DND-41 (cell line): ENCODE measurements at regions not wholly inside any gene's neighbourhood (a gene's known extent, or its start where the extent isn't known, plus 50 kb on each side); places are given as distances from the start of the nearest gene placed in this dataset.

ENCODE experiments used
- ATAC-seq: fragments of 200-7000 bp; cut with Tn5 transposase; 3 replicates; pipeline ENCODE4 v1.9.1; 2021; ENCODE audit warnings: low read depth; ENCODE audit not compliant: insufficient read depth
- DNase-seq: peaks from one replicate; pipeline ENCODE4 v3.0.0-alpha.2; 2020
- H2AFZ ChIP-seq: 2 replicates; pipeline ENCODE4 v1.6.0; 2012; ENCODE audit warnings: low read depth, low read length
- H3K27ac ChIP-seq: 2 replicates; pipeline ENCODE4 v1.5.1; 2012; ENCODE audit warnings: low read length, inconsistent platforms
- H3K27me3 ChIP-seq: fragments of 200-600 bp; sonication (generic); 2 replicates; pipeline ENCODE4 v1.6.0; 2012; ENCODE audit warnings: low read length, mild to moderate bottlenecking, inconsistent platforms; ENCODE audit not compliant: insufficient read depth, poor library complexity
- H3K36me3 ChIP-seq: 2 replicates; pipeline ENCODE4 v1.5.1; 2012; ENCODE audit warnings: low read length, inconsistent platforms; ENCODE audit not compliant: insufficient read depth
- H3K4me1 ChIP-seq: 2 replicates; pipeline ENCODE4 v1.5.1; 2012; ENCODE audit warnings: mild to moderate bottlenecking, low read length; ENCODE audit not compliant: insufficient read depth
- H3K4me2 ChIP-seq: 2 replicates; pipeline ENCODE4 v1.6.0; 2012; ENCODE audit warnings: mild to moderate bottlenecking, moderate library complexity, low read length, inconsistent platforms; ENCODE audit not compliant: insufficient read depth
- H3K4me3 ChIP-seq, 2 experiments: fragments of 200-600 bp in 1 of 2; shearing (Covaris generic) in 1 of 2; 2 replicates each; pipeline ENCODE4 v1.5.1; 2012 to 2016; ENCODE audit warnings: inconsistent platforms in 2 of 2, low read length in 2 of 2, mild to moderate bottlenecking in 2 of 2, low read depth in 1 of 2, moderate library complexity in 1 of 2
- H3K79me2 ChIP-seq: 2 replicates; pipeline ENCODE4 v1.6.0; 2012; ENCODE audit warnings: low read length, inconsistent platforms; ENCODE audit not compliant: insufficient read depth
- H3K9ac ChIP-seq: 2 replicates; pipeline ENCODE4 v1.6.0; 2012; ENCODE audit warnings: low read depth, mild to moderate bottlenecking, inconsistent platforms, low read length, moderate library complexity
- H3K9me3 ChIP-seq: 2 replicates; pipeline ENCODE4 v1.5.1; 2012; ENCODE audit warnings: low read length, moderate library complexity, mild to moderate bottlenecking, inconsistent platforms; ENCODE audit not compliant: insufficient read depth, severe bottlenecking
- H4K20me1 ChIP-seq: 2 replicates; pipeline ENCODE4 v1.6.0; 2012; ENCODE audit warnings: low read length; ENCODE audit not compliant: insufficient read depth
- EZH2 ChIP-seq: IDR thresholded peaks from 3 replicates; pipeline ENCODE4 v1.6.1; 2012; ENCODE audit warnings: borderline replicate concordance, low read depth, mild to moderate bottlenecking, moderate library complexity, low read length, inconsistent platforms; ENCODE audit not compliant: severe bottlenecking
- TF ChIP-seq, protein P1 (sequence below): IDR thresholded peaks from 2 replicates; pipeline ENCODE4 v1.5.1; 2012; ENCODE audit warnings: borderline replicate concordance, low read length, moderate library complexity, mild to moderate bottlenecking; ENCODE audit not compliant: poor library complexity, severe bottlenecking; ENCODE audit errors: extremely low read depth

- peaks cover 19% of the 10 kb centered on the region for H3K4me1 ChIP-seq
- DNase-seq (no peak), ATAC-seq (no peak)
- TF ChIP-seq EZH2: no peak
- TF ChIP-seq, protein P1, sequence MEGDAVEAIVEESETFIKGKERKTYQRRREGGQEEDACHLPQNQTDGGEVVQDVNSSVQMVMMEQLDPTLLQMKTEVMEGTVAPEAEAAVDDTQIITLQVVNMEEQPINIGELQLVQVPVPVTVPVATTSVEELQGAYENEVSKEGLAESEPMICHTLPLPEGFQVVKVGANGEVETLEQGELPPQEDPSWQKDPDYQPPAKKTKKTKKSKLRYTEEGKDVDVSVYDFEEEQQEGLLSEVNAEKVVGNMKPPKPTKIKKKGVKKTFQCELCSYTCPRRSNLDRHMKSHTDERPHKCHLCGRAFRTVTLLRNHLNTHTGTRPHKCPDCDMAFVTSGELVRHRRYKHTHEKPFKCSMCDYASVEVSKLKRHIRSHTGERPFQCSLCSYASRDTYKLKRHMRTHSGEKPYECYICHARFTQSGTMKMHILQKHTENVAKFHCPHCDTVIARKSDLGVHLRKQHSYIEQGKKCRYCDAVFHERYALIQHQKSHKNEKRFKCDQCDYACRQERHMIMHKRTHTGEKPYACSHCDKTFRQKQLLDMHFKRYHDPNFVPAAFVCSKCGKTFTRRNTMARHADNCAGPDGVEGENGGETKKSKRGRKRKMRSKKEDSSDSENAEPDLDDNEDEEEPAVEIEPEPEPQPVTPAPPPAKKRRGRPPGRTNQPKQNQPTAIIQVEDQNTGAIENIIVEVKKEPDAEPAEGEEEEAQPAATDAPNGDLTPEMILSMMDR: no peak
- no peak overlapping the region for H3K9ac ChIP-seq
- no peaks in the 10 kb centered on the region for H3K79me2 ChIP-seq
- no peak overlapping the region for H3K4me3 ChIP-seq
- no peaks in the 10 kb centered on the region for H3K9me3 ChIP-seq
- H2AFZ ChIP-seq: no peak overlapping the region
- H3K27ac ChIP-seq: no peak overlapping the region
- H3K27me3 ChIP-seq: no peaks in the 10 kb centered on the region
- no peaks in the 10 kb centered on the region for H4K20me1 ChIP-seq
- no peaks in the 10 kb centered on the region for H3K36me3 ChIP-seq
- H3K4me2 ChIP-seq: no peak overlapping the region
Observed at GRCh38 chr2:128746356-128746755, 427.7 kb upstream of the HS6ST1 start.

- Histone ChIP-seq H3K4me1 (peaks cover 38% of the 10 kb centered on the region), H3K4me2 (no peak overlapping the region), H3K27ac (no peak overlapping the region), H3K79me2 (no peaks in the 10 kb centered on the region), H4K20me1 (no peaks in the 10 kb centered on the region), H3K9me3 (no peaks in the 10 kb centered on the region), H2AFZ (no peak overlapping the region), H3K9ac (no peak overlapping the region), H3K4me3 (no peak overlapping the region), H3K36me3 (no peaks in the 10 kb centered on the region), H3K27me3 (no peaks in the 10 kb centered on the region)
- ATAC-seq (no peak), DNase-seq (no peak)
- no peak for TF ChIP-seq EZH2
- TF ChIP-seq, protein P1: no peak
Observed at GRCh38 chr2:128748336-128748735, 429.7 kb upstream of the HS6ST1 start.

DNA sequence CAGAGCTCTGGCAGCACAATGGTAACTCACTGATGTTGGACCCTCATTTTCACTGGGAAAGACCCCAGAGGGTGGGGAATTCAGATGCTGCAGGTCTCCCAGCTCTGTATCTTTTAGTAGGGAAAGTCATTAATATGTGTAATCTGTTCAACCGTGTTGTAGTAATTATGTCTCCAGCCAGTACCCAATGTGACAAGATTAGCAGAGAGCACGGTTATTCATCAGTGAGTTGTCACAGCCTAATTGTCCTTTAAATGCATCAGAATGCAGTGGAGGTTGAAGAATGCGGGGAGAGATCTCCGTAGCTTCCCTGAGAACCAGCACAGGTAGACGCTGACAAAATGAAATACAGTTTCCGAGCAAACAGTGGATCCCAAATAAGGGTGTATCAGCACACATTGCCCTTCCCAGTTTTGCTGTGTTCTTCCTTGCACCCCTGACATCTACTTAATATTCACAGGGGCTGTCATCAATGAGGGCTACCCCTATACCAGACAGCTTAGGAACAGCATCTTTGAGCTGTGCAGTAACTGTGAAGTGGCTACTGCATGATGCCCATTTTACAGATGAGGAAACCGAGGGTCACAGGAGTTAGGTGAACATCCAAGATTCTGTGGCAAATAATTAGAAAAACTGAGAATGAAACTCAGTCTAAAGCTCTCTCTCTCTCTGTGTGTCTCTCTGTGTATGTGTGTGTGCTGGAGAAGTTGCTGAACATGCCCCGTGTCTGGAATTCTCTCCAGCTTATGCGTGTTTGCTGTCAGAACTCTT lies 430.4 kb upstream of the HS6ST1 start:
- no peak for DNase-seq
- Histone ChIP-seq H4K20me1 (no peaks in the 10 kb centered on the region), H3K9me3 (no peaks in the 10 kb centered on the region), H3K36me3 (no peaks in the 10 kb centered on the region), H2AFZ (no peak overlapping the region), H3K79me2 (no peaks in the 10 kb centered on the region), H3K27ac (peak overlapping the region; percentile 45), H3K4me3 (no peak overlapping the region), H3K9ac (no peak overlapping the region), H3K4me1 (peaks cover 45% of the 10 kb centered on the region), H3K4me2 (no peak overlapping the region), H3K27me3 (no peaks in the 10 kb centered on the region)
- ATAC-seq: no peak
- TF ChIP-seq EZH2: no peak
- TF ChIP-seq, protein P1: no peak
